GM19240 (cell line): ENCODE measurements at regions not wholly inside any gene's neighbourhood (a gene's known extent, or its start where the extent isn't known, plus 50 kb on each side); places are given as distances from the start of the nearest gene placed in this dataset.

Experiments
- DNase-seq: peaks from one replicate; pipeline ENCODE4 v3.0.0; 2011; ENCODE audit warnings: low spot score; ENCODE audit not compliant: insufficient read length

DNA sequence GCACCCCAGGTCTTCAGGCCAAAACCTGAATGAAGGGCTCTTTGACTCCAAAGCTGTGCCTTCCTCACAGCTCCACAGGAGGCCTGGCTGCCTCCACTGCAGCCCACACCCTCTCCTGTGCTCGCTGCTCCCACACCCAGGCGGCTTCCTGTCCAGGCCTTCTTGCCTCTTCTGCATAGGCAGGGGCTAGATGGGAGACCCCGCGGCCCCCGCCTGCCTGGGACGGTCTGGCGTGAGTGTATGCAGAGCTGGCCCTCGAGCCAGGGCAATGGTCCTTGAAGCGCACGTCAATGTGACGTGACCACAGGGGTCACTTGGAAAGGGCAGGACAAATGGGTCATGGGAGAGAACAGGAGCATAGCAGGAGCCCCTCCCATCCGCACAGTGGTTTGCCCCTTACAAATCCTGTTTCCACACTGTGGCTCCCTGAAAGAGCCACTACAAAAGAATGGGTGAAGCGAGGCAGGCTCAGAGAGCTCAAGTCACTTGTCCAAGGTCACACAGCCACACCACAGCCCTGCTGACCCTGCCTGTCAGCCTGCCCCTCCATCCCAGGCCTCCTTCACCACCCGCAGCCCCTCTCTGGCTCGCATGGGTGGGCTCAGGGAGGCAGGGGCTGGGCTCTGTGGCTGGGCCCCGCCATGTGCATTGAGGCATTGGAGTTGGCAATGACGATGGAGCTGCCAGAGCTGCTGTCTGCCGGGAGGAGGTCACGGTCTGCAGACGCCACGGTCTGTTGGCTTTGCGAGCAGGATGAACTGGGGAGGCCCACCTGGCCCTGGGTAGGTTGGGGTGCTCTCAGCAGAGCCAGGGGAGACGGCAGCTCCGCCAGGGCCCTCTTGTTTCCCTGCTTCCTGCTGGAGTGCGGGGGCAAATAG, 71.2 kb upstream of the WNT11 start:
- DNase-seq: no peak

DNA sequence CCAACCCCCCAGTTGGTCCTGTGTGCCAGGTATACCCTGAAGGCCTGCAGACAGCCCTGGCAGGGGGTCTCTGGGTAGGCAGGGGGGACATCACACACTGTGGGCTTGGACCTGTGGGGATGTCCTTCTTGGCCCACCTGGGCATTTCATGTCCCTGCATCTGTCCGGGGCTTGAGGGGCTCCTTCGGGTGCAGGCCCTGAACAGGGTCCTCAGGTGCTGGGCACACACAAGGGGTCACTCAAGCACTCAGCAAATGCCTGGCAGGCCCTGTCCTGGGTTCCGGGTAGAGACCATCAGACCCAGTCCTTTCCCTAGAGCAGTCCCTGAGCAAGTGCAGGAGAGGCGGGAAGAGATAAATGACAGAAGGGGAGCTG, 70.5 kb upstream of the WNT11 start:
- DNase-seq: no peak

DNA sequence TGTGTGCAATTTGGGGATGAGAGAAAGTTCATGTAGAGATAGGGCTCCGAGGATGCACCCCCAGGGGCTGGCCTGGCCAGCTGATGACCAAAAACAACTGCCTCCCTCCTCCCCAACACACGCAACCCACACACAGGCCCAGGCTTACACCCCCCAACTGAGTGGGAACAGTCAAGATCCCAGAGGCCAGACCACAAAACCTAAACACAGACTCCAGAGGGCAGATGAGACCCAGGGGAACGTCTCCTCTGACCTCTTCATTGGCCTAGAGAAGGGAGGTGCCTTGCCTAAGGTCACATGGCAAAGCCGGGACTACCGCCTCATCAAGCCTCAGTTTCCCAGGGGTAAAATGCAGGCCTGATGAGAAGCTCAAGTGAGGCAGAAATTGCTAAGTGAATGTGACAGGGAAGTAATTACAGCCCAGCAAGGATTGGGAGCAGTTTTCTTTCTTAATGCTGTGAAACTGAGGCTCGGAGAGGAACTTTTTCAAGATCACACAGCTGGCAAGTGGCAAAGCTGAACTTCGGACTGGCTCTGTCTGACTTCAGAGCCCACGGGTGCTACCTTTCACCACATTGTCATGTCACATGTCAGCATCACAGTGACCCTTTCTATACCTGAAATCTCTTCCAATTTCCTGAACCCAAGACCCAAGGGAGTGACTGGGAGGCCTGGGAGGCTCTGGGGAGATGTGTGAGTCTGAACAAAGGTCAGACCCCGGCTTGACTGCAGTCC, 69.9 kb upstream of the WNT11 start:
- DNase-seq: no peak

DNA sequence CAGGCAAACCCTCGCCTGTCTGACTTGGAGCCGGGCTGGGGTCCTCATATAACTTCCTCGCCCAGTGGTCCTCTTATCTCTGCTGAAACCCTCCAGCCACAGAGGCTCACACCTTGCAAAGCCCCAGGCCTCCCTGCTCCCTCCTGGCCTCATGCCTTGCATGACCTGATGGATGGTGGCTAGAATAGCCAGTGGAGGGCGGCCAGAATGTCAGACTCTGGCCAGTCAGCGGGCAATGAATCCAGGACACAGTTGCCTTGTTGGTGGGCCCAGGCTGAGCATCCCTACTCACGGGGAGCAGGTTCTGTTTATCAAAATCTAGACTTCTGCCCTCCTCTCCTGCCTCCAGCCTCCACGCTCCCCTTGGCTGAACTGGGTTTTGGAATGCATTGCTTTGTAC, 69.1 kb upstream of the WNT11 start:
- no peak for DNase-seq

DNA sequence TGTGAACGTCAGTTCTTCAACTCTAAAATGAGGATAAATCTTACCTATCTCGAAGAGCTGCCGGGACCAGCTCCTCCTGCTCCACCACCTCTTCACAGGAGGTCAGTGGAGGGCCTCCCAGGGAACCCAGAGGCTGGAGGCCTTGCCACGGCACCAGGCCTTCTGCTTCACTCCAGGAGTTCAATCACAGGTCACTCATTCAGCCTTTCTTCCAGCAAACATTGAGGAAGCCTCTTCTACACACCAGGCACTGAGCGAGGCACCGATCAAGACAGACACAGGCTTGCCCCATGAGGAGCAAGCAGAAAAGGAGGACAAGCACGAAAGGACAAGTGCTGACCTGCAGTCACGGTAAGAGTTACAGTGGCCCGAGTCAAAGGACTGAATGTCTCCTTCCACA, 64.8 kb upstream of the WNT11 start:
- DNase-seq: no peak

DNA sequence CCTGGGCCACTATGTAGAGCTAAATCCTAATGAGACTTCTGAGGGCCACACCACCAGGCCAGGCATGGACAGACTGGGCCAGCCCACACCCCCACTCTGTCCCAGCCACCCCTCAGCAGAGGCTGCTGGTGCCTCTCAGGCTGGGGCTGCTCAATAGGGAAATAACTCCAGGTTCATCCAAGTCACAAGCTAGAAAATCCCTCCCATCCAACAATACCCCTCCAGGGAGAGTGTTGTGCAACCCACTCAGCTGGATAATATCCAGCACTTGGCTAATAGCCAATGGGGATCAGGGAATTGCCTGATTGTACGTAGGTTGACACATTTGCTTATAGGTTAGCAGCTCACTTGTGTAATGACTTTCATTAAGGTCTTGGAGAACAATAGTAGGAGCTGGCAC, 64.1 kb upstream of the WNT11 start:
- DNase-seq: no peak

DNA sequence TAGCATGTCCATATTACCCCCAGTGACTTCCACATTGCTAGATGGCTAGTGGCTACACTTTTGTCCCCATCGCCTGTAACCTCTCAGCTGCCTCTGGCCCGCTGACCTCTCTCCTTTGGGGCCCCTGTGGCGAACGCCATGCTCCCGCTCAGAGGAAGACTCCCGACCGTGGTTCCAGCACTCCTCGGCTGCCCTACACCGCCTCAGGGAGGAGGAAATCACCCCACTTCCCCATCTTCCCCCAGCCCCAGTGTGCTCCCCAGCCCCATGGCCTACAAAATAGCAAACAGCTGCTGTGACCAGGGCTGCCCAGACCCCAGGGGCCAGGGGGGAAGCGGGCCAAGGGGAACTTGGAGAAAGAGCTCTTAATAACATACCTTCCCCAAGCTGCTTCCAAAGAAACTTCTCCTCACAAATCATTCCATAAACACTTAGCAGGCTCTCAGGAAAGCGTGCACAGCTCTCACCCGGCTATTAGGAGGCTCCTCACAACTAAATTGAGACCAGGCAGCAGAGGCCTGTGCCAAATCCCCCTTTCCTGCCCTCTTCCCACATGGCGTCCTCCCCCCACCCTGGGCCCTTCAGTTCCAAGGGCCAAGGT, 63.5 kb upstream of the WNT11 start:
- DNase-seq: no peak

DNA sequence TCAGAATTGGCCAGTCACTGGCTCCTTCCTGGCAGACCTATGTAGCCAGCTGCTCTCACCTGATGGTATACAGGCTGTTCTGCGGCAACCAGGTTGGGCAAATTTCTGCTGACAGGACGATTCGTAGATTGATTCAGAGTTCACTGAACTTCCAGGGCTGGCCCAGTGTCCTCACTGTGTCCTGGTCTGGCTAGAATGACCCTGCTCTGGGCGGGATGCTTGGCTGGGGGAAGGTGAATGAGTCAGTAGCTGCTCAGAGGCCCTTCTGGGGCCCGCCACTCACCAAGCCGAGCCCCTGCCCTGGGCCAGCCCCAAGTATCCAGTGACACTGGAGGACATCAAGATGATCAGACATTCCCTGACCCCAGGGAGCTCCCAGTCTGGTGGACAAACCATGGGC, 62.9 kb upstream of the WNT11 start:
- DNase-seq: no peak

DNA sequence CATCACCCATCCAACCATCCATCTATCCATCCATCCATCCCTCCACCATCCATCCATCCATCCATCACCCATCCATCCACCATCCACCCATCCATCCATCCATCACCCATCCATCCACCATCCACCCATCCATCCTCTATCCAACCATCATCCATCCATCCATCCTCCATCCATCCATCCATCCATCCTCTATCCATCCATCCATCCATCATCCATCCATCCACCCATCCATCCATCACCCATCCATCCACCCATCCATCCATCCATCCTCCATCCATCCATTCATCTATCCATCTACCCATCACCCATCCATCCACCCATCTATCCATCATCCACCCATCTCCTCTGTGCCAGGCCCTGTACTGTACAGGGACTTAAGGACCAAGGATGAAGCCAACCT, 62.2 kb upstream of the WNT11 start:
- DNase-seq: no peak

DNA sequence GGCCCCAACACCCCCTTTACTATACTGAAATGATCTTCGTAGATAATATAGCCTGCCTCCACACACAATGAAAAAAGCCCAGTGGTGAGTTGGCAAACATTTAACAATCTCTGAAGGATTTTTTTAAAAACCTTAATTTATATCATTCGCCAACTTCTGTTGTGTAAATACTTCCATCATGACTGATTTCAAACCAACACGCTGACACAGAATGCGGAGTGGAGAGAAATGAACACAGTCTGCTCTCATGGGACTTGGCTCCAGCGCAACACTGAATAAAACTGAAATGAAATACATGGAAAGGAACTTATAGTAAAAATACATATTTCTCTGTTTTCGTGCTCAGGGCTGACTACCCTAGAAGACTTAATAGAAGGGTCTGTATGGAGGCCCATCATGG, 61.3 kb upstream of the WNT11 start:
- DNase-seq: no peak

DNA sequence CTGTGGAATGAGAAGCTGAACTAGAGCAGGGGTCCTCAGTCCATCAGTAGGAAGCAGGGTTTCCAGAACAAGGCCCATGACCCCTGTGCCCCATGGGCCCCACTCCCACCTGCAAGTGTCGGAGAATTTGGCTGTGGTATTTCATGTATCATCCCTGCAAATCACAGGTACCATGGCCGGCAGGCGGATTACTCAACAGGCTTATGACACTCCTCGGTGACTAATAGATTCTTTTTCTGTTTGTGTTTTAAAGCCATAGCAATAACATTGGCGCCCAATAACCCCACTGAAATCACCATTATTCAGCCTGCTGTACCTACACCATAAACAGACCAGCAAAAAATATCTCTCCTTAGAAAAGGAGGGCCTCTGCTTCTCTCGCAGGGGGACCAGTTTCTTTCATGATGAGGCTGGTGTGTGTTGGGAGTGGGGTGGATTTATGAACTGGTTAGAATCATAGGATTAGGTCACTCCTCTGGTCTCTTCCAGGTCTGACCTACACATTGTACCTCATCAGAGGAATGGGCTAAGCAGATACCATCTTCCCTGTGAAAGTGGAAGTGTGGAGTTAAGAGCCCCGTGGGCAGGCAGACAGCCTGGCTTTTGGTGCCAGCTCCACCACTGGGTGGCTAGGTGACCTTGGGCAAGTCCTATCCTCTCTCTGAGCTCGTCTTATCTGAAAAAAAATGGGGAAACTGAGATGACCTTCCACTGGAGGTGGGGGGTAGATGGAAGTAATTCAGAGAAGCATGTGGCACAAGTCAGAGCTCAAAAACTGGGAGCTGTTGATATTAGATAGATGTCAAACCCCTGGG, 60.2 kb upstream of the WNT11 start:
- no peak for DNase-seq

DNA sequence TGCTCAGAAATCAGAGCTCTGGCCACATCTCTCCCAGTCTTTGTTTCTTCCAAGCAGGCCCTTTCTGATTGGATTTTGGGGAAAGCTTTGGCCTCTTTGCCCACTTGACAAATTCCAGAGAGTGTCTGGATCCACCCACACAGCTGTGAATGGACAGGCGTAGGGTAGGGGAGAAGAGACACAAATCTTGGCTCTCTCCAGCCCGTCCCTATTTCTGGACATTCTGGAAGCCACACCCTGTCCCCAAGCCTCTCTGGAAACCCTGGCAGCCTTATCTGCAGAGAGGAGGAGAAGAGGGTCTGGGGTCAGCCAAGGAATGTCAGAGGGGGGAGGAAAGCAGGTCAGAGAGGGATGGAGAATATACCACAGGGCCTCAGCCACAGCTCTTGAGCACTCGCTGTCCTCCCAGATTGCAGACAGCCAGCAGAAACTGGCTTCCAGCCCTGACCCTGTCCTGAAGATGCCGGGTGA, 59.5 kb upstream of the WNT11 start:
- no peak for DNase-seq

DNA sequence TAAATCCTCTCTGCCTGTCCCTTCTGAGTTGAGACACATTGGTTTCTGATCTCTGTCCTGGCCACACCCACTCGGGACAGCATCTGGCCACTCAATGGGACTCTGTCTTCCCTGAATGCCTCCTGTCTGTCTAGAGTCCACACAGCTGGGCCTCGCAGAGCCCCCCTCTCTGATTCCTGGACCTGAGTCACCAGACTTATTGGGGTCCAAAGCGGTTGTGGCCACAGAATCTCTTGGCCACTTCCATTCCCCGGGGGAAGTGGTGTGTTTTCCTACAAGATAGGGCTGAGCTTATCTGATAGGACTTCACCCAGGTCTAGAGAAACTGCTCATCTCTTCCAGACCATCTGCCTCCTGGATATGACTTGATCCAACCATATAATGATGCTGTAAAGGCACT, 57.4 kb upstream of the WNT11 start:
- no peak for DNase-seq

DNA sequence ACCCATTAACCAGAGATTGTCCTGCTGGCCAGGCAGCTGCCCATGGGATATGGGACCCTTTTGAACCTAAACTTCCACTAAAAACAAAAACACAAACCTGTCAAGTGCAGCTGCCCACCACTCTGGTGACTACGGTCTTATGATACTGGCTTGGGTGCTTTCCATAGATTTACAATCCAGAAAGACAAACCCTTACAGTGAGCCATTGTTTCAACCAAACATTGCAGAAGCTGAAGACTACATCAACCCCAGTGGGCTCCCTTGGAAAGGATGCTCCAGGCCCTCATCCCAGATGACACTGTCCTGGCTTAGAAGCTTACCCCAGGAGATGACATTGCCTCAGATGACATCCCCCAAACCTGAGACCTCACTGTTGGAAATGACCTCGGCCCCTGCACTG, 56.9 kb upstream of the WNT11 start:
- DNase-seq: no peak

DNA sequence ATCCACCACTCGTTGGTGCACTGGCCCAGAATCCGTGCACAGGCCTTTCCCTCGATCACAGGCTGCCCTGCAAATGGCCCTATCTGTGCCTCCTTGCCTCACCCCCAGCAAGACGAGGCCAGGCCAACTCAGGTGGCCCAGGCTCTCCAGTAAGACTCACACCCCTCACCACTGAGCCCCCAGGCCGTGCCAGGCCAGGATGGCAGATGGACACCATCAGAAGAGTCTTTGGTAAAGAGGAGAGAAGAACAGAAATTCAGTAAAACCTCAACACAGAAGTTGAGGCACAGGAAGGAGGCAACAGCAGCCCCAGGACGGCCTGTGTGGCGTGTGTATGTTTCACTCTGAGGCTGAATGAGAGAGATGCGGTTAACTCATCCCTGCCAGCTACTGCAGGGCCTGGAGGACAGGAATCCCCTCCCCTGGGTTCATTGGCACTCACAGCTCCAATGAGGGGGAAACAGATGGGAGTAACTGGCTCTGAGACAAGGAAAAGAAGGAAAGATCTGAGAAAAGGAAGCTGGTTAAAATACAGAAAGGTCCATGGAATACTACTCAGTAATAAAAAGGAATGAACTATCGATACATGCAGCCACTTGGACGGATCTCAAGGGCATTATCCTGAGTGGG, 54.1 kb upstream of the WNT11 start:
- no peak for DNase-seq

DNA sequence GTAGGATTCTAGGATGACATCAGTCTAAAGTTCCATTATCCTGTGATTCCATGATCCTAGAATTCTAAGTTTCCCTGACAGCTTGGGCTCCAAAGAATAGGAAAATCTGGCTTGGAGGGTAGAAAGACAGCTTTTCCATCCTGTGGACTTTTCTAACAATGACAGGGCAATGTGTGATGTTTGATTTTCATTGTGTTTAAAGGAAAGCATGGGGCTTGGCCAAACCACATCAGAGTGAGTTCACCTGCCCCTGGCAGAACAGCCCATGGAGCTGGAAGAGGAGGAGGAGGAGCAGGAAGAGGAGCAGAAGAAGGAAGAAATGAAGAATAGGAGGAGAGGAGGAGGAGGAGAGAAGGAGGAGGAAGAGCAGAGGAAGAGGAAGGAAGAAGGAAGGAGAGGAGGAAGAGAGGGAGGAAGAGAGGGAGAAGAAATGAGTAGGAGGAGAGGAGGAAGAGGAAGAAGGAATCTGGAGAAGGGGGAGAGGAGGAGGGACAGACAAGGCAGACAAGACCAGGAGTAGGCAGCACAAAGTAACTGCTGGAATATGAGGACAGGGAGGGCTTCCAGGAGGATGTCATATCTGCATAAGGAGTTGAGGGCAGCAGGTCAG, 53.1 kb upstream of the WNT11 start:
- DNase-seq: no peak

DNA sequence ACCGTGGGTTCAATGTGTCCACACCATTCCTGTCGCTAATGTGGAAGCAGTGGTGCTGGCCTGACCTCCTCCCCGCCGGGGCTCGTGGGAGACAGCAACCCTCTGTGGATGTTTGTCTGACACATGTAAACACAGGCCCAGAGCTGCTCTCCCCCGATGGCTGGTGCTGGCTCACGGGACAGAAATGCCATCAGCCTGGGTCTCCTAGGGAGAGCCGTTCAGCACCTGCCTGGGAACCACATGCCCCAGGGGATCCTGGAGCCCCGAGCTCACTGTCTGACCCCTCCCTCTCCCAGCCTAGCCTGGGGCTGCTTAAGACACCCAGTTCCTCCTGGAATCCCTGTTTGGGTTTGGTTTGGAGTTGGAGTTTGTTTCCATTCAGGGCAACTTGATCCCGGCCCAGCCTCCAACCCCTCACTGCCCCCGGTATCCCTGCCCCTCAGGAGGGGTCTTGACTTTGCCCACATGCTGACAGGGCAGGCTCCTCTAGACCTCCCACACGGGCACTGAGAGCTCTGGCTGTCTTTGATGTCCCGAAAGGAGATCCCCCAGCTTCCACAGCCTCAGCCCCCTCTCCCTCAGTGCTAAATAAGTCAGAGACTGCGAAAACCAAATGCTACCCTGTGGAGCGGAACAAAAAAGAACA, 50.9 kb upstream of the WNT11 start:
- DNase-seq: no peak

DNA sequence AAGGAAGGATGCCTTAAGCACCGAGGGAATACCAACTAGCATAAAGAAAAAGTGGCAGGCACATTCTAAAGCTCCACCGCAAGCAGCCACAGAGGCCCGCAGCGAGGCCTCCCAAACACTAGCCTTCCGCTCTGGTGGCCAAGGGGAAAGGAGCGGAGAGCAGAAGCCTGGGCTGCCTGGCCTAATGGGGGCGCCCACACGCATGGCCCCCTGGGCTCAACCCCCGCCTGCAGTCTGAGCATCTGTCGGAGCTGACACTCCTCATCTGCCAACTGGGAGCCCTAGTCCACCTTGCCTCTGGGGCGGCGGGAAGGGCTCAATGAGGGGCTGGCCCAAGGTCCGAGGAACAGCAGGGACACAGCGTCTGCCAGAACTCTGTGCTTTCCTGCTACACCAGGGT, 50.1 kb upstream of the WNT11 start:
- no peak for DNase-seq
